Gastrocnemius medialis (tissue), 4 donors: ENCODE measurements at regions not wholly inside any gene's neighbourhood (a gene's known extent, or its start where the extent isn't known, plus 50 kb on each side); places are given as distances from the start of the nearest gene placed in this dataset.
"Not testable (repeated sequence)": the region's sequence is repeated elsewhere in the genome, so short reads cannot be mapped to it uniquely, and the experiment has no call there.

ENCODE experiments used
- POLR2A ChIP-seq, 2 donors: fragments of 450-650 bp; IDR thresholded peaks; one replicate each; pipeline ENCODE4 v1.6.1; 2017; ENCODE audit warnings: antibody characterized with exemption in 2 of 2, mild to moderate bottlenecking in 2 of 2, moderate library complexity in 2 of 2
- TF ChIP-seq, protein P1 (sequence below), 5 experiments: fragments of 450-650 bp in 3 of 5; fragments of 200-600 bp in 2 of 5; sonication (generic) in 2 of 5; IDR thresholded peaks in 4 of 5; conservative IDR thresholded peaks in 1 of 5; 1 replicate in 4 of 5; 2 replicates in 1 of 5; pipeline ENCODE4 v1.5.1; 2016 to 2019; ENCODE audit warnings: antibody characterized with exemption in 5 of 5, mild to moderate bottlenecking in 3 of 5, moderate library complexity in 3 of 5

DNA sequence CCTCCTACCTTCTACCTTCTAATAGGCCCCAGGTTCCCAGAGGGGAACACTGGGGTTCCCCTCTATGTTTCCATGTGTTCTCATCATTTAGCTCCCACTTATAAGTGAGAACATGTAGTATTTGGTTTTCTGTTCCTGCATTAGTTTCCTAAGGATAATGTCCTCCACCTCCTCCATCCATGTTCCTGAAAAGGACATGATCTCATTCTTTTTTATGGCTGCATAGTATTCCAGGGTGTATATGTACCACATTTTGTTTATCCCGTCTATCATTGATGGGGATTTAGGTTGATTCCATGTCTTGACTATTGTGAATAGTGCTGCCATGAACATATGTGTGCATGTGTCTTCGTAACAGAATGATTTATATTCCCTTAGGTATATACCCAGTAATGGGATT lies 81.5 kb upstream of the NBPF4 start:
- not testable (repeated sequence) for TF ChIP-seq POLR2A (IDR thresholded peaks at IDR 0.05)
- TF ChIP-seq, protein P1, sequence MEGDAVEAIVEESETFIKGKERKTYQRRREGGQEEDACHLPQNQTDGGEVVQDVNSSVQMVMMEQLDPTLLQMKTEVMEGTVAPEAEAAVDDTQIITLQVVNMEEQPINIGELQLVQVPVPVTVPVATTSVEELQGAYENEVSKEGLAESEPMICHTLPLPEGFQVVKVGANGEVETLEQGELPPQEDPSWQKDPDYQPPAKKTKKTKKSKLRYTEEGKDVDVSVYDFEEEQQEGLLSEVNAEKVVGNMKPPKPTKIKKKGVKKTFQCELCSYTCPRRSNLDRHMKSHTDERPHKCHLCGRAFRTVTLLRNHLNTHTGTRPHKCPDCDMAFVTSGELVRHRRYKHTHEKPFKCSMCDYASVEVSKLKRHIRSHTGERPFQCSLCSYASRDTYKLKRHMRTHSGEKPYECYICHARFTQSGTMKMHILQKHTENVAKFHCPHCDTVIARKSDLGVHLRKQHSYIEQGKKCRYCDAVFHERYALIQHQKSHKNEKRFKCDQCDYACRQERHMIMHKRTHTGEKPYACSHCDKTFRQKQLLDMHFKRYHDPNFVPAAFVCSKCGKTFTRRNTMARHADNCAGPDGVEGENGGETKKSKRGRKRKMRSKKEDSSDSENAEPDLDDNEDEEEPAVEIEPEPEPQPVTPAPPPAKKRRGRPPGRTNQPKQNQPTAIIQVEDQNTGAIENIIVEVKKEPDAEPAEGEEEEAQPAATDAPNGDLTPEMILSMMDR (IDR thresholded peaks at IDR 0.05 in 4 of 5, conservative IDR thresholded peaks at IDR 0.05 in 1 of 5): not testable (repeated sequence)
